ENCODE measurements at regions not wholly inside any gene's neighbourhood (a gene's known extent, or its start where the extent isn't known, plus 50 kb on each side); places are given as distances from the start of the nearest gene placed in this dataset.

DNA sequence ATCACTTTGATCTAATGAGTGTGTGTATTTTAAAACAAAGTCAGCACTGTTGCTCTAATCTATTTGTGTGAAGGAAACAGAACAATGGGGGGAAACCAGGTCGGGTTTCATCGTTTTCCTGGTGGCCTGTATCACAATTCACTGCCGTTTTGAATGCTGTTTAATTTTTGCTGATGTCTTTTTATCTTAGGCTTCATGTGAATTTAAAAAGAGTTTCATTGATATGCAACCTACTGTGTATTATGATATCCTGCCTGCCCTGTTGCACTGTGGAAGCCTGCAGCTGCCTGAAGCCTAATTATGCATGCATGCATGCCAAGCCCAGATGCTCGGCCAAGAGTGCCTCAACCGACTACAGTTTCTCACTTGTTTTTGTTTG is 307.5 kb downstream of the ZNF608 start:
- WGBS: 54% methylated on average over 5 of the region's 5 CpGs
- Histone ChIP-seq H3K27ac (ENCODE audit: low read depth in 1 of 2, low read length in 2 of 2) (no peak overlapping the region), H3K4me3 (ENCODE audit: low read depth in 1 of 3, low read length in 3 of 3) (no peak overlapping the region), H3K4me1 (ENCODE audit: control insufficient read depth in 4 of 4, insufficient read depth in 4 of 4, low read length in 3 of 4) (no peaks in the 10 kb centered on the region), H3K27me3 (ENCODE audit: control insufficient read depth in 4 of 4, insufficient read depth in 4 of 4, low read length in 3 of 4) (no peaks in the 10 kb centered on the region), H3K36me3 (ENCODE audit: control insufficient read depth in 4 of 4, insufficient read depth in 3 of 4, low read depth in 1 of 4, low read length in 3 of 4) (no peaks in the 10 kb centered on the region), H3K9ac (ENCODE audit: low read depth in 1 of 2, low read length in 2 of 2) (no peak overlapping the region), H3K9me3 (ENCODE audit: control insufficient read depth in 4 of 4, low read length in 3 of 4) (no peaks in the 10 kb centered on the region)
- no peak for TF ChIP-seq SP1 (IDR thresholded peaks at IDR 0.05)
- TF ChIP-seq NR2F2 (IDR thresholded peaks at IDR 0.05): peak; percentile 29
- no peak for DNase-seq (ENCODE audit: low spot score)

DNA sequence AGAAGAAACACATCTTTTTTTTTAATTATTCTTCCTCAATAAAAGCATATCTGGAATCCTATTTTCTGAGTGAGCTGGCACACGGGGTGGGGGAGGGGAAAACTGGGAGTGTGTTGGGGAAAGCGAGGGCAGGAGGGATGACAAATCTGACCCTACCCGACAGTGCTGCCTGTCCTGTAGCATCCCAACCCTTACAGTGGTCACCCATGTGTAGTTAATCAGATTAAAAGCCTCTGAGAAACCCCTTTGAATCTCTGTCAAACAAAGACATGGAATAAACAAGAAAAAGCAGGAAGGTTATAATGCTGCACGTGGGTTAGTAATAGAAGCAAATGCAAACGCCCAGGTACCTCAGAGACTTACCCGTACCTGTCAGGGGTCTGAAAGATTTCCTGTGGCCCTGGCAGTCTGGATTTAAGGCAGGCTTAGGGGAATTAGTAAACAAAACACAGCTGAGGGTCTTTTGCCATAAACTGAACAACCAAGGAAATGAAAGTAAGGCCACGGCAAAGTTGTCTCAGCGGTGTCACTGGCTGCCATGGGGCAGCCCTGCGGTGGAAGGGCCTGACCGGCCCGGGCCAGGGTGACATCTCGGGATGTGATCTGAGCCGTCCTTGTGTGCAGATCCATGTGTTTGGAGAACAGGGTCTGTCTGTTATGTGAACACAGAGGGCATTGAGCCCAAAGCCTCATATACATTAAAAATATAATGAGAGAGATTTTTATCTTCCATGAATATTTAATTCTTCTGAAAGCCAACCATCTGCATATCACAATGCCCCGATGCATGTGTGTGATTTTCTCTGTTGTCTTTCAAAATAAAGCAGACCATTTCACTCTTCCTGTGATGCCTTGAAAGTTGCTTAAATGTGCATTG is 308.2 kb downstream of the ZNF608 start:
- Histone ChIP-seq H3K9ac (ENCODE audit: low read depth in 1 of 2, low read length in 2 of 2) (no peak overlapping the region), H3K4me1 (ENCODE audit: control insufficient read depth in 4 of 4, insufficient read depth in 4 of 4, low read length in 3 of 4) (no peaks in the 10 kb centered on the region), H3K27me3 (ENCODE audit: control insufficient read depth in 4 of 4, insufficient read depth in 4 of 4, low read length in 3 of 4) (no peaks in the 10 kb centered on the region), H3K9me3 (ENCODE audit: control insufficient read depth in 4 of 4, low read length in 3 of 4) (no peaks in the 10 kb centered on the region), H3K27ac (ENCODE audit: low read depth in 1 of 2, low read length in 2 of 2) (no peak overlapping the region), H3K4me3 (ENCODE audit: low read depth in 1 of 3, low read length in 3 of 3) (no peak overlapping the region), H3K36me3 (ENCODE audit: control insufficient read depth in 4 of 4, insufficient read depth in 3 of 4, low read depth in 1 of 4, low read length in 3 of 4) (no peaks in the 10 kb centered on the region)
- TF ChIP-seq TAF1 (conservative IDR thresholded peaks at IDR 0.05) (no peak), HNF4G (IDR thresholded peaks at IDR 0.05) (no peak), GABPA (IDR thresholded peaks at IDR 0.05 in 1 of 2, conservative IDR thresholded peaks at IDR 0.05 in 1 of 2) (no peak), NR2F2 (IDR thresholded peaks at IDR 0.05) (no peak), SP1 (IDR thresholded peaks at IDR 0.05) (no peak), FOXA2 (IDR thresholded peaks at IDR 0.05) (no peak), EGR1 (IDR thresholded peaks at IDR 0.05; ENCODE audit: low read depth in 2 of 2) (no peak), RXRA (IDR thresholded peaks at IDR 0.05) (no peak), HNF4A (conservative IDR thresholded peaks at IDR 0.05) (no peak), FOXA1 (IDR thresholded peaks at IDR 0.05) (no peak), JUND (IDR thresholded peaks at IDR 0.05) (no peak), RAD21 (IDR thresholded peaks at IDR 0.05) (no peak), YY1 (IDR thresholded peaks at IDR 0.05) (no peak)
- TF ChIP-seq, protein P1, sequence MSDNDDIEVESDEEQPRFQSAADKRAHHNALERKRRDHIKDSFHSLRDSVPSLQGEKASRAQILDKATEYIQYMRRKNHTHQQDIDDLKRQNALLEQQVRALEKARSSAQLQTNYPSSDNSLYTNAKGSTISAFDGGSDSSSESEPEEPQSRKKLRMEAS (IDR thresholded peaks at IDR 0.05): no peak
- TF ChIP-seq, protein P2, sequence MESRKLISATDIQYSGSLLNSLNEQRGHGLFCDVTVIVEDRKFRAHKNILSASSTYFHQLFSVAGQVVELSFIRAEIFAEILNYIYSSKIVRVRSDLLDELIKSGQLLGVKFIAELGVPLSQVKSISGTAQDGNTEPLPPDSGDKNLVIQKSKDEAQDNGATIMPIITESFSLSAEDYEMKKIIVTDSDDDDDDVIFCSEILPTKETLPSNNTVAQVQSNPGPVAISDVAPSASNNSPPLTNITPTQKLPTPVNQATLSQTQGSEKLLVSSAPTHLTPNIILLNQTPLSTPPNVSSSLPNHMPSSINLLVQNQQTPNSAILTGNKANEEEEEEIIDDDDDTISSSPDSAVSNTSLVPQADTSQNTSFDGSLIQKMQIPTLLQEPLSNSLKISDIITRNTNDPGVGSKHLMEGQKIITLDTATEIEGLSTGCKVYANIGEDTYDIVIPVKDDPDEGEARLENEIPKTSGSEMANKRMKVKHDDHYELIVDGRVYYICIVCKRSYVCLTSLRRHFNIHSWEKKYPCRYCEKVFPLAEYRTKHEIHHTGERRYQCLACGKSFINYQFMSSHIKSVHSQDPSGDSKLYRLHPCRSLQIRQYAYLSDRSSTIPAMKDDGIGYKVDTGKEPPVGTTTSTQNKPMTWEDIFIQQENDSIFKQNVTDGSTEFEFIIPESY (IDR thresholded peaks at IDR 0.05): no peak
- TF ChIP-seq, protein P3, sequence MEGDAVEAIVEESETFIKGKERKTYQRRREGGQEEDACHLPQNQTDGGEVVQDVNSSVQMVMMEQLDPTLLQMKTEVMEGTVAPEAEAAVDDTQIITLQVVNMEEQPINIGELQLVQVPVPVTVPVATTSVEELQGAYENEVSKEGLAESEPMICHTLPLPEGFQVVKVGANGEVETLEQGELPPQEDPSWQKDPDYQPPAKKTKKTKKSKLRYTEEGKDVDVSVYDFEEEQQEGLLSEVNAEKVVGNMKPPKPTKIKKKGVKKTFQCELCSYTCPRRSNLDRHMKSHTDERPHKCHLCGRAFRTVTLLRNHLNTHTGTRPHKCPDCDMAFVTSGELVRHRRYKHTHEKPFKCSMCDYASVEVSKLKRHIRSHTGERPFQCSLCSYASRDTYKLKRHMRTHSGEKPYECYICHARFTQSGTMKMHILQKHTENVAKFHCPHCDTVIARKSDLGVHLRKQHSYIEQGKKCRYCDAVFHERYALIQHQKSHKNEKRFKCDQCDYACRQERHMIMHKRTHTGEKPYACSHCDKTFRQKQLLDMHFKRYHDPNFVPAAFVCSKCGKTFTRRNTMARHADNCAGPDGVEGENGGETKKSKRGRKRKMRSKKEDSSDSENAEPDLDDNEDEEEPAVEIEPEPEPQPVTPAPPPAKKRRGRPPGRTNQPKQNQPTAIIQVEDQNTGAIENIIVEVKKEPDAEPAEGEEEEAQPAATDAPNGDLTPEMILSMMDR (IDR thresholded peaks at IDR 0.05; ENCODE audit: low read depth, low read length, missing input control): no peak
- TF ChIP-seq, protein P4, sequence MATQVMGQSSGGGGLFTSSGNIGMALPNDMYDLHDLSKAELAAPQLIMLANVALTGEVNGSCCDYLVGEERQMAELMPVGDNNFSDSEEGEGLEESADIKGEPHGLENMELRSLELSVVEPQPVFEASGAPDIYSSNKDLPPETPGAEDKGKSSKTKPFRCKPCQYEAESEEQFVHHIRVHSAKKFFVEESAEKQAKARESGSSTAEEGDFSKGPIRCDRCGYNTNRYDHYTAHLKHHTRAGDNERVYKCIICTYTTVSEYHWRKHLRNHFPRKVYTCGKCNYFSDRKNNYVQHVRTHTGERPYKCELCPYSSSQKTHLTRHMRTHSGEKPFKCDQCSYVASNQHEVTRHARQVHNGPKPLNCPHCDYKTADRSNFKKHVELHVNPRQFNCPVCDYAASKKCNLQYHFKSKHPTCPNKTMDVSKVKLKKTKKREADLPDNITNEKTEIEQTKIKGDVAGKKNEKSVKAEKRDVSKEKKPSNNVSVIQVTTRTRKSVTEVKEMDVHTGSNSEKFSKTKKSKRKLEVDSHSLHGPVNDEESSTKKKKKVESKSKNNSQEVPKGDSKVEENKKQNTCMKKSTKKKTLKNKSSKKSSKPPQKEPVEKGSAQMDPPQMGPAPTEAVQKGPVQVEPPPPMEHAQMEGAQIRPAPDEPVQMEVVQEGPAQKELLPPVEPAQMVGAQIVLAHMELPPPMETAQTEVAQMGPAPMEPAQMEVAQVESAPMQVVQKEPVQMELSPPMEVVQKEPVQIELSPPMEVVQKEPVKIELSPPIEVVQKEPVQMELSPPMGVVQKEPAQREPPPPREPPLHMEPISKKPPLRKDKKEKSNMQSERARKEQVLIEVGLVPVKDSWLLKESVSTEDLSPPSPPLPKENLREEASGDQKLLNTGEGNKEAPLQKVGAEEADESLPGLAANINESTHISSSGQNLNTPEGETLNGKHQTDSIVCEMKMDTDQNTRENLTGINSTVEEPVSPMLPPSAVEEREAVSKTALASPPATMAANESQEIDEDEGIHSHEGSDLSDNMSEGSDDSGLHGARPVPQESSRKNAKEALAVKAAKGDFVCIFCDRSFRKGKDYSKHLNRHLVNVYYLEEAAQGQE (IDR thresholded peaks at IDR 0.05): no peak
- TF ChIP-seq, protein P5, sequence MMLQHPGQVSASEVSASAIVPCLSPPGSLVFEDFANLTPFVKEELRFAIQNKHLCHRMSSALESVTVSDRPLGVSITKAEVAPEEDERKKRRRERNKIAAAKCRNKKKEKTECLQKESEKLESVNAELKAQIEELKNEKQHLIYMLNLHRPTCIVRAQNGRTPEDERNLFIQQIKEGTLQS (IDR thresholded peaks at IDR 0.05): no peak
- WGBS: 71% methylated on average over 14 of the region's 14 CpGs
- no peak for DNase-seq (ENCODE audit: low spot score)
